ENCODE measurements at regions not wholly inside any gene's neighbourhood (a gene's known extent, or its start where the extent isn't known, plus 50 kb on each side); places are given as distances from the start of the nearest gene placed in this dataset.

DNA sequence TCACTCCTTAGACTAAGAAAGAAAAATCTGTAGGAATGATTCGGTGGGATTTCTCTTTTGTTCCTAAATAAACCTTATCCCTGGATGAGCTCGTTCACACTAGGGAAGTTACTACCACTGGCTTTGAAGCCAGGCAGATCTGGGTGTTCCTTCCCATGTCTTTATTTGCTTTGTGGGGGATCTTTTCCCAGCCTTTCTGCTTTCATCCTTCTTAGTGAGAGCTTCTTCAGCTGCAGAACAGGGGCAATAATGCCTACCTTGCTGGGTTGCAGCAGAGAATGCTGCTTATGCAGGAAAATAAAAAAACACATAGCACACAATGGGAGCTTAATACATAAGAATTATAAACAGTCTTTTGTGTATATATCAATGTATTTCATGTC is 292.1 kb downstream of the SOX11 start:
- no peaks in the 10 kb centered on the region for H3K27me3 ChIP-seq (ENCODE audit: control insufficient read depth in 2 of 2, insufficient read depth in 2 of 2, low read length in 2 of 2)
- no peak overlapping the region for H3K9ac ChIP-seq (ENCODE audit: low read depth in 1 of 2, low read length in 2 of 2)
- H3K4me1 ChIP-seq (ENCODE audit: control insufficient read depth in 2 of 2, insufficient read depth in 2 of 2, low read length in 2 of 2): no peaks in the 10 kb centered on the region
- H3K4me3 ChIP-seq (ENCODE audit: low read length in 2 of 2): no peak overlapping the region
- H3K36me3 ChIP-seq (ENCODE audit: control insufficient read depth in 2 of 2, insufficient read depth in 2 of 2, low read length in 2 of 2): no peaks in the 10 kb centered on the region
- H3K9me3 ChIP-seq (ENCODE audit: control insufficient read depth in 2 of 2, low read length in 2 of 2): no peaks in the 10 kb centered on the region
- H3K27ac ChIP-seq (ENCODE audit: low read depth in 2 of 2, low read length in 2 of 2): no peak overlapping the region

DNA sequence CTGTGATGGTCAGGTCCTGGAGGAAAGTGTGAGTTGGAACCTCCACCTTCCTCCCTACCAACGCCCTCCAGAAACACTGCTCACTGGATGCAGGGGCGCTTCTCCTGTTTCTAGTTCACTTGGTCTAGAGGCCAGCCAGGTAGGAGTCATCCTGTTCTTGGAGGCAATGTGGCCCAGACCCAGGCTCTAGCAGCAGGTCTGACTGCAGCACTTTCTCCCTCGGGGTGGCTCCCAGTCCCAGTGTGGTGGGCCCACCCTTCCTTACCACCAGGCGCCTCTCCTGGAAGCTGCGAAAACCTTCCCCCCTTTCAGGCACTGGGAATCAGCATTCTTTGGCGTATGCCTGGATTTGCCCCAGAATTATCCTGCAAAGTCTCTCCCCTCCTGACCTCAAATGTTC is 292.8 kb downstream of the SOX11 start:
- H3K36me3 ChIP-seq (ENCODE audit: control insufficient read depth in 2 of 2, insufficient read depth in 2 of 2, low read length in 2 of 2): no peaks in the 10 kb centered on the region
- H3K4me3 ChIP-seq (ENCODE audit: low read length in 2 of 2): no peak overlapping the region
- H3K27me3 ChIP-seq (ENCODE audit: control insufficient read depth in 2 of 2, insufficient read depth in 2 of 2, low read length in 2 of 2): no peaks in the 10 kb centered on the region
- H3K9me3 ChIP-seq (ENCODE audit: control insufficient read depth in 2 of 2, low read length in 2 of 2): no peaks in the 10 kb centered on the region
- H3K27ac ChIP-seq (ENCODE audit: low read depth in 2 of 2, low read length in 2 of 2): no peak overlapping the region
- no peaks in the 10 kb centered on the region for H3K4me1 ChIP-seq (ENCODE audit: control insufficient read depth in 2 of 2, insufficient read depth in 2 of 2, low read length in 2 of 2)
- no peak overlapping the region for H3K9ac ChIP-seq (ENCODE audit: low read depth in 1 of 2, low read length in 2 of 2)

GRCh38 chr2:5985536-5986385 is 293.6 kb downstream of the SOX11 start:
- no peaks in the 10 kb centered on the region for H3K9me3 ChIP-seq (ENCODE audit: control insufficient read depth in 2 of 2, low read length in 2 of 2)
- H3K4me1 ChIP-seq (ENCODE audit: control insufficient read depth in 2 of 2, insufficient read depth in 2 of 2, low read length in 2 of 2): no peaks in the 10 kb centered on the region
- no peak overlapping the region for H3K9ac ChIP-seq (ENCODE audit: low read depth in 1 of 2, low read length in 2 of 2)
- H3K27ac ChIP-seq (ENCODE audit: low read depth in 2 of 2, low read length in 2 of 2): no peak overlapping the region
- no peaks in the 10 kb centered on the region for H3K27me3 ChIP-seq (ENCODE audit: control insufficient read depth in 2 of 2, insufficient read depth in 2 of 2, low read length in 2 of 2)
- no peaks in the 10 kb centered on the region for H3K36me3 ChIP-seq (ENCODE audit: control insufficient read depth in 2 of 2, insufficient read depth in 2 of 2, low read length in 2 of 2)
- H3K4me3 ChIP-seq (ENCODE audit: low read length in 2 of 2): no peak overlapping the region

- Histone ChIP-seq H3K4me3 (ENCODE audit: low read length in 2 of 2) (no peak overlapping the region), H3K9me3 (ENCODE audit: control insufficient read depth in 2 of 2, low read length in 2 of 2) (no peaks in the 10 kb centered on the region)
Observed at GRCh38 chr2:5986801-5987787, 294.9 kb downstream of the SOX11 start.

DNA sequence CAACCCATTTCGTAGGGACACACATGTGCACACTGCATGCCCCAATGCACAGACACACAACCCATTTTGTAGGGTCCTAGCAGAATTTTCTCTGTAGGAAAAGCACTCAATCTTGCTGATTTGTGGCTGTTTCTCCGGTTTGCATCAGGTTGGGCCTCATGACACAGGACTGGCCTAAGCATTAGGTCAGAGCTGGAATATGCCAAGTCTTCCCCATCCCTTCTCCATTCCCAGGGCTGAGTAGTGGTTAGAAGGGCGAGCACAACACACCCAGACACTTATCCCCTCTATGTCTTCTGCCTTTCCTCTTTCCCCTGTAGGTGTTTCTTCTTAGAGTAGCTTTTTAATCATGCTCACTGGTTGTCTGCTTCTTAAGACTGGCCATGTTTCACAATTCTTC is 295.9 kb downstream of the SOX11 start:
- Histone ChIP-seq H3K4me3 (ENCODE audit: low read length in 2 of 2) (no peak overlapping the region), H3K27me3 (ENCODE audit: control insufficient read depth in 2 of 2, insufficient read depth in 2 of 2, low read length in 2 of 2) (no peaks in the 10 kb centered on the region), H3K9me3 (ENCODE audit: control insufficient read depth in 2 of 2, low read length in 2 of 2) (no peaks in the 10 kb centered on the region), H3K36me3 (ENCODE audit: control insufficient read depth in 2 of 2, insufficient read depth in 2 of 2, low read length in 2 of 2) (no peaks in the 10 kb centered on the region), H3K27ac (ENCODE audit: low read depth in 2 of 2, low read length in 2 of 2) (no peak overlapping the region), H3K9ac (ENCODE audit: low read depth in 1 of 2, low read length in 2 of 2) (no peak overlapping the region), H3K4me1 (ENCODE audit: control insufficient read depth in 2 of 2, insufficient read depth in 2 of 2, low read length in 2 of 2) (no peaks in the 10 kb centered on the region)

More at GRCh38 chr2:5986801-5987787, 294.9 kb downstream of the SOX11 start:
- no peaks in the 10 kb centered on the region for H3K36me3 ChIP-seq (ENCODE audit: control insufficient read depth in 2 of 2, insufficient read depth in 2 of 2, low read length in 2 of 2)
- H3K4me1 ChIP-seq (ENCODE audit: control insufficient read depth in 2 of 2, insufficient read depth in 2 of 2, low read length in 2 of 2): no peaks in the 10 kb centered on the region
- H3K27me3 ChIP-seq (ENCODE audit: control insufficient read depth in 2 of 2, insufficient read depth in 2 of 2, low read length in 2 of 2): no peaks in the 10 kb centered on the region
- no peak overlapping the region for H3K9ac ChIP-seq (ENCODE audit: low read depth in 1 of 2, low read length in 2 of 2)
- H3K27ac ChIP-seq (ENCODE audit: low read depth in 2 of 2, low read length in 2 of 2): no peak overlapping the region

- no peaks in the 10 kb centered on the region for H3K36me3 ChIP-seq (ENCODE audit: control insufficient read depth in 2 of 2, insufficient read depth in 2 of 2, low read length in 2 of 2)
- H3K27ac ChIP-seq (ENCODE audit: low read depth in 2 of 2, low read length in 2 of 2): no peak overlapping the region
Observed at GRCh38 chr2:5990086-5990485, 297.9 kb downstream of the SOX11 start.

DNA sequence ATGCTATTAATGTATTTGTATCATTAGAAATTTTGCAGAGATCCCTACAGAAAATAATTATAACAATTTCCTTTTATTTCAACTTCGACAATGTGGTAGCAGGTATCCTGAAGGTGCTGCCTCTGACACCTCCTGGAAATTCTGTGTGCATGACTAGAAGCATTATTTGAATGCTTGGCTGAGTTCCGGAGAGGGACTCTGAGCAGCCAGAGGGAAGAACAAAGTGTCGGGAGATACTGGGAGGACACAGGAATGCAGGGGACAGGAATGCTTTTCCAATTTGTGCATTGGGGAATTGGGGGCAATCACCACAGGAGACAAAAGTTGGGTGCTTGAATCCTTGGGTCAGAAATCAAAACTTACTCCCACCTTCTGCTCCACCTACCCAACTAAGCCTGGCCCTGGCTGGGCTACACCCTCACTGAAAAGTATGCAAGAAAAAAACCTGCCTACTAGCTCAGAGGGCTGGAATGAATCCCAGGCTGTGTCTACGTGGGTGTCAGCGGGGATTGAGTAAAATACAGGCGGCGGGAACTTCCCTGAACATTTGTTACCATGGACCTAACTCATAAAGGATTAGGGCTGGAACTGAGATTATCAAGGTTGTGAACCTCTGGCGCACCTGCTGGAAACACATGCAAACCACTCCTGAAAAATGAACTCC is 299.3 kb downstream of the SOX11 start:
- H3K36me3 ChIP-seq (ENCODE audit: control insufficient read depth in 2 of 2, insufficient read depth in 2 of 2, low read length in 2 of 2): no peaks in the 10 kb centered on the region

More at GRCh38 chr2:5990086-5990485, 297.9 kb downstream of the SOX11 start:
- Histone ChIP-seq H3K9me3 (ENCODE audit: control insufficient read depth in 2 of 2, low read length in 2 of 2) (no peaks in the 10 kb centered on the region), H3K9ac (ENCODE audit: low read depth in 1 of 2, low read length in 2 of 2) (no peak overlapping the region), H3K4me3 (ENCODE audit: low read length in 2 of 2) (no peak overlapping the region), H3K4me1 (ENCODE audit: control insufficient read depth in 2 of 2, insufficient read depth in 2 of 2, low read length in 2 of 2) (no peaks in the 10 kb centered on the region), H3K27me3 (ENCODE audit: control insufficient read depth in 2 of 2, insufficient read depth in 2 of 2, low read length in 2 of 2) (no peaks in the 10 kb centered on the region)

GRCh38 chr2:5995832-5996231 is 303.6 kb downstream of the SOX11 start:
- Histone ChIP-seq H3K36me3 (ENCODE audit: control insufficient read depth in 2 of 2, insufficient read depth in 2 of 2, low read length in 2 of 2) (no peaks in the 10 kb centered on the region), H3K4me3 (ENCODE audit: low read length in 2 of 2) (no peak overlapping the region), H3K9ac (ENCODE audit: low read depth in 1 of 2, low read length in 2 of 2) (no peak overlapping the region), H3K4me1 (ENCODE audit: control insufficient read depth in 2 of 2, insufficient read depth in 2 of 2, low read length in 2 of 2) (no peaks in the 10 kb centered on the region), H3K9me3 (ENCODE audit: control insufficient read depth in 2 of 2, low read length in 2 of 2) (no peaks in the 10 kb centered on the region), H3K27me3 (ENCODE audit: control insufficient read depth in 2 of 2, insufficient read depth in 2 of 2, low read length in 2 of 2) (no peaks in the 10 kb centered on the region), H3K27ac (ENCODE audit: low read depth in 2 of 2, low read length in 2 of 2) (no peak overlapping the region)

More for the DNA sequence above, 299.3 kb downstream of the SOX11 start:
- Histone ChIP-seq H3K4me1 (ENCODE audit: control insufficient read depth in 2 of 2, insufficient read depth in 2 of 2, low read length in 2 of 2) (no peaks in the 10 kb centered on the region), H3K9me3 (ENCODE audit: control insufficient read depth in 2 of 2, low read length in 2 of 2) (no peaks in the 10 kb centered on the region), H3K27ac (ENCODE audit: low read depth in 2 of 2, low read length in 2 of 2) (no peak overlapping the region), H3K27me3 (ENCODE audit: control insufficient read depth in 2 of 2, insufficient read depth in 2 of 2, low read length in 2 of 2) (no peaks in the 10 kb centered on the region), H3K4me3 (ENCODE audit: low read length in 2 of 2) (no peak overlapping the region), H3K9ac (ENCODE audit: low read depth in 1 of 2, low read length in 2 of 2) (no peak overlapping the region)

DNA sequence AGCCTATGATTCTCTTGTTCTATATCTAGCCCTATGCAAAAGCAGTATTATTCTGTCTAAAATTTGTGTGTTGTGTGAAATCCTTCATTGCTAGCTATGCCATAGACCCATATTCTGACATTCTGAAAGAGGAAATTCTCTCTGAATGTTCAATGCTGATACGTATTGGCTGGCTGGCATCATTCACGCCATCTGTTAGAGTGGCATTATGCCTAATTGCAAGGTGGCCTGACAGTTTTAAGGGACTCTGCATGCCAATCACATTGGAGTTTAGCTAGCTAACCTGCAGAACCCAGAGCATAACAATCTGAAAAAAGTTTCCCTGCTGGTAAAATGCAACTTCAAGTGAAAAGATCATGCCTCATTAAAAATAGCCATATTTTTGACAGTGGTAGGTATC is 316.0 kb downstream of the SOX11 start:
- H3K27me3 ChIP-seq (ENCODE audit: control insufficient read depth in 2 of 2, insufficient read depth in 2 of 2, low read length in 2 of 2): no peaks in the 10 kb centered on the region
- no peak overlapping the region for H3K9ac ChIP-seq (ENCODE audit: low read depth in 1 of 2, low read length in 2 of 2)
- no peak overlapping the region for H3K27ac ChIP-seq (ENCODE audit: low read depth in 2 of 2, low read length in 2 of 2)
- no peak overlapping the region for H3K4me3 ChIP-seq (ENCODE audit: low read length in 2 of 2)
- no peaks in the 10 kb centered on the region for H3K9me3 ChIP-seq (ENCODE audit: control insufficient read depth in 2 of 2, low read length in 2 of 2)
- no peaks in the 10 kb centered on the region for H3K36me3 ChIP-seq (ENCODE audit: control insufficient read depth in 2 of 2, insufficient read depth in 2 of 2, low read length in 2 of 2)
- no peaks in the 10 kb centered on the region for H3K4me1 ChIP-seq (ENCODE audit: control insufficient read depth in 2 of 2, insufficient read depth in 2 of 2, low read length in 2 of 2)
